ENCODE measurements at regions not wholly inside any gene's neighbourhood (a gene's known extent, or its start where the extent isn't known, plus 50 kb on each side); places are given as distances from the start of the nearest gene placed in this dataset.

- H3K27ac ChIP-seq (ENCODE audit: low read depth, low read length) = no peak overlapping the region
- H3K4me3 ChIP-seq (ENCODE audit: extremely low read depth in 1 of 4, insufficient read depth in 2 of 4, low read depth in 3 of 4, low read length in 4 of 4) = no peak overlapping the region
- H3K4ac ChIP-seq (replicated peaks; ENCODE audit: insufficient read length, low read depth, low read length) = no peak overlapping the region
- no peak overlapping the region for H2BK120ac ChIP-seq (replicated peaks; ENCODE audit: low read depth, low read length)
- no peak overlapping the region for H2BK5ac ChIP-seq (ENCODE audit: low read depth, low read length)
- H3K18ac ChIP-seq (ENCODE audit: extremely low read depth, low read length) = no peak overlapping the region
- WGBS, 2 experiments (ENCODE audit: extremely low coverage in 1 of 2, insufficient coverage in 1 of 2, insufficient read length in 1 of 2, insufficient replicate concordance in 2 of 2, low coverage in 1 of 2, low lambda C conversion rate in 2 of 2, missing lambda C conversion rate in 1 of 2) = 81% methylated on average over 4 of the region's 4 CpGs; no CpG with 5 or more reads in 1 of the 2 experiments
- H3K9ac ChIP-seq (replicated peaks in 1 of 4; ENCODE audit: extremely low read depth in 1 of 4, low read depth in 3 of 4, low read length in 3 of 4) = no peak overlapping the region
- H3K23me2 ChIP-seq (ENCODE audit: low read depth, low read length) = no peaks in the 10 kb centered on the region
- H4K8ac ChIP-seq (ENCODE audit: extremely low read depth, insufficient read depth, low read length) = no peak overlapping the region
- no peak overlapping the region for H3K4me2 ChIP-seq (ENCODE audit: insufficient read depth in 1 of 2, low read depth in 2 of 2, low read length in 2 of 2)
- no peak overlapping the region for H3K14ac ChIP-seq (ENCODE audit: insufficient read length)
- FAIRE-seq (no peak), DNase-seq (ENCODE audit: low read depth in 1 of 2, low spot score in 2 of 2) (no peak)
- no peaks in the 10 kb centered on the region for H3K9me3 ChIP-seq (ENCODE audit: insufficient read depth in 2 of 2, low read depth in 1 of 2, low read length in 1 of 2)
- H3K4me1 ChIP-seq (replicated peaks in 1 of 4; ENCODE audit: control insufficient read depth in 3 of 4, insufficient read depth in 4 of 4, low read length in 3 of 4) = peaks cover under 1 to 7% (median 4%) of the 10 kb centered on the region in 4 experiments; a peak in 5 of 7 replicates
- peaks cover 0 to 2% (median 0%) of the 10 kb centered on the region in 4 experiments; a peak in 3 of 7 replicates for H3K27me3 ChIP-seq (replicated peaks in 1 of 4; ENCODE audit: control insufficient read depth in 3 of 4, extremely low read depth in 1 of 4, insufficient read depth in 3 of 4, low read length in 3 of 4)
- no peak overlapping the region for H4K91ac ChIP-seq (replicated peaks; ENCODE audit: insufficient read length, low read length)
- CTCF ChIA-PET (ENCODE audit: partially characterized antibody) = interaction anchor here (0.9 to 1.8 kb wide), 5 partner anchors 13 to 127 kb away, joined by 3 to 8 read pairs (median 4); no protein-coding TSS in a partner anchor
- no peak overlapping the region for H2BK15ac ChIP-seq (ENCODE audit: low read length)
- no peak overlapping the region for H2AFZ ChIP-seq (ENCODE audit: low read length)
- H4K5ac ChIP-seq (ENCODE audit: insufficient read length, low read depth, low read length) = no peak overlapping the region
- POLR2A ChIA-PET (ENCODE audit: partially characterized antibody) = no interaction called here
- TF ChIP-seq MAFK (IDR thresholded peaks at IDR 0.05; ENCODE audit: low read depth, low read length) (no peak), CTBP2 (IDR thresholded peaks at IDR 0.05; ENCODE audit: borderline replicate concordance, insufficient read depth, insufficient read length, low read length) (no peak), SIX5 (IDR thresholded peaks at IDR 0.05; ENCODE audit: low read depth, low read length) (no peak), SRF (IDR thresholded peaks at IDR 0.05; ENCODE audit: low read depth, low read length) (no peak), TBP (IDR thresholded peaks at IDR 0.05; ENCODE audit: low read depth, low read length) (no peak), KDM4A (IDR thresholded peaks at IDR 0.05; ENCODE audit: low read depth, low read length, severe bottlenecking) (no peak)
- H3K23ac ChIP-seq (ENCODE audit: insufficient read length) = no peak overlapping the region
- no peak overlapping the region for H2BK20ac ChIP-seq (ENCODE audit: low read length)
- H3K56ac ChIP-seq (replicated peaks; ENCODE audit: insufficient read length, low read depth, low read length) = no peak overlapping the region
- no peak overlapping the region for H2AK5ac ChIP-seq (ENCODE audit: low read depth, low read length)
- H3K79me1 ChIP-seq (ENCODE audit: low read depth, low read length) = no peaks in the 10 kb centered on the region
- no peaks in the 10 kb centered on the region for H4K20me1 ChIP-seq (replicated peaks in 1 of 2; ENCODE audit: control insufficient read depth in 1 of 2, insufficient read depth in 2 of 2, low read length in 2 of 2)
- no peaks in the 10 kb centered on the region for H3K79me2 ChIP-seq (ENCODE audit: control insufficient read depth in 1 of 2, insufficient read depth in 2 of 2, low read length in 2 of 2)
- H3K36me3 ChIP-seq (ENCODE audit: control insufficient read depth in 2 of 4, insufficient read depth in 4 of 4, low read length in 3 of 4) = no peaks in the 10 kb centered on the region
- H2BK12ac ChIP-seq (ENCODE audit: low read depth, low read length) = no peak overlapping the region
These were observed 128.3 kb upstream of the TNR start for GRCh38 chr1:175871647-175872046.
